Omental fat pad (tissue), 3 donors: ENCODE measurements at regions not wholly inside any gene's neighbourhood (a gene's known extent, or its start where the extent isn't known, plus 50 kb on each side); places are given as distances from the start of the nearest gene placed in this dataset.

ENCODE experiments used
- ATAC-seq: fragments of 150-250 bp; one replicate; pipeline ENCODE4 v1.9.1; 2016; ENCODE audit warnings: mild to moderate bottlenecking, moderate library complexity; ENCODE audit not compliant: low FRiP score
- DNase-seq: peaks from one replicate; pipeline ENCODE4 v3.0.0-alpha.2; 2019; ENCODE audit warnings: low spot score
- TF ChIP-seq, protein P1 (sequence below), 3 donors: fragments of 450-650 bp; IDR thresholded peaks; one replicate each; pipeline ENCODE4 v1.5.1; 2016 to 2017; ENCODE audit warnings: antibody characterized with exemption in 3 of 3, mild to moderate bottlenecking in 3 of 3, moderate library complexity in 2 of 3

DNA sequence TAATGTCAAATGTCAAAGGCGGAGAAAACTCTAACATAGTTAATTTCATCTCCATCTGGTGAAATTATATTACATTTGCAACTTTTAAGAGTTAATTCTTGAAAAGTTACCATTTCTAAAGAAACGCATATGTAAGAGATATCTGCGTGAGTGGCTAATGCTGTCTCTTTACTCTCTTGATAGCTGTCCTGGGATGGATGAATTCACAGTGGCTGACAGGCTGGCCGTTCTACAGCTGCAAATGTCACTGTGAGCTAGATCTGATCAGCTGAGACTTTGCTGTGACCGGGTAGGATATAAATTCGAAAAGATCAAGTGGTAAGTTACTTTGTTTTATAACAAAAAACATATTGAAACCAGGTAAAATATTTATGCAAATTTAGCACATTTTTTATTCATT is 557.1 kb upstream of the DDX18 start:
- DNase-seq (no peak), ATAC-seq (no peak)

DNA sequence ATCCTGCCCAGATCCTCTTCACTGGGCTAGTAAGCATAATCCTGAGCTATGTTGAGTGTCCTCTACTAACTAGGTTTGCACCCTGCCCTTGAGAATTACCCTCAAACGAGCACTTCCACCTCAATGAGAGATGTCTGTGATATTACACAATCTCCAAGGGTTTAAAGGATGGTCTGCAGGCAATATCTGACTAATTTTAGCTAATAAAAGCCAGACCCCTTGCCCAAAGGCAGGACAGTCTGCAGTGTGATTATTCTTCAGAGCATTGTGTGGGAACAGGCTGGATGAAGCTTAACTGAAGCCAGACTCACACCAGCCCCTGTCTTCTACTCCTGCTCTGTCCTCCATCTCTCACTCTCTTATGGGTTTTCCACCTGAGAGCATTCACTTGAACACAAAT is 544.9 kb upstream of the DDX18 start:
- TF ChIP-seq, protein P1, sequence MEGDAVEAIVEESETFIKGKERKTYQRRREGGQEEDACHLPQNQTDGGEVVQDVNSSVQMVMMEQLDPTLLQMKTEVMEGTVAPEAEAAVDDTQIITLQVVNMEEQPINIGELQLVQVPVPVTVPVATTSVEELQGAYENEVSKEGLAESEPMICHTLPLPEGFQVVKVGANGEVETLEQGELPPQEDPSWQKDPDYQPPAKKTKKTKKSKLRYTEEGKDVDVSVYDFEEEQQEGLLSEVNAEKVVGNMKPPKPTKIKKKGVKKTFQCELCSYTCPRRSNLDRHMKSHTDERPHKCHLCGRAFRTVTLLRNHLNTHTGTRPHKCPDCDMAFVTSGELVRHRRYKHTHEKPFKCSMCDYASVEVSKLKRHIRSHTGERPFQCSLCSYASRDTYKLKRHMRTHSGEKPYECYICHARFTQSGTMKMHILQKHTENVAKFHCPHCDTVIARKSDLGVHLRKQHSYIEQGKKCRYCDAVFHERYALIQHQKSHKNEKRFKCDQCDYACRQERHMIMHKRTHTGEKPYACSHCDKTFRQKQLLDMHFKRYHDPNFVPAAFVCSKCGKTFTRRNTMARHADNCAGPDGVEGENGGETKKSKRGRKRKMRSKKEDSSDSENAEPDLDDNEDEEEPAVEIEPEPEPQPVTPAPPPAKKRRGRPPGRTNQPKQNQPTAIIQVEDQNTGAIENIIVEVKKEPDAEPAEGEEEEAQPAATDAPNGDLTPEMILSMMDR (IDR thresholded peaks at IDR 0.05): no peak
- ATAC-seq (no peak), DNase-seq (no peak)

More for the DNA sequence above, 557.1 kb upstream of the DDX18 start:
- TF ChIP-seq, protein P1 (IDR thresholded peaks at IDR 0.05): no peak

DNA sequence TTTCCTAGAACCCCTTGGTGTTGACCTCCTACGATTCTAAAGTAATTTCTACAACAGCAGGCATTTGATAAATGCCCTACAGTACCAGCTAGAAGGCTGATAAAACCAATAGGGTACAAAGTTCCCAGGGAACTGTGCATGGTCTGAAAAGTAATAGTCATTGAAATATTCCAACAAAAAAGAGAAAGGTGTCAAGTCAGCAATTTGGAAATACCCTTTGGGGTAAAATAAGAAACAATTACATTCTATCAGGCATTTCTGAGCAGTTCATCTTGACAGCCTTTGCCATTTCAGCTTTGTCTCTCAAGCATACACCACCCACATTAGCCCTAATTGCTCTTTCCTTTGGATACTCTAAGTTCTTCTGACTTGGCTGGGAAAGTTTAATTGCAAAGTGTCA is 542.9 kb upstream of the DDX18 start:
- no peak for DNase-seq
- TF ChIP-seq, protein P1 (IDR thresholded peaks at IDR 0.05): no peak
- no peak for ATAC-seq

DNA sequence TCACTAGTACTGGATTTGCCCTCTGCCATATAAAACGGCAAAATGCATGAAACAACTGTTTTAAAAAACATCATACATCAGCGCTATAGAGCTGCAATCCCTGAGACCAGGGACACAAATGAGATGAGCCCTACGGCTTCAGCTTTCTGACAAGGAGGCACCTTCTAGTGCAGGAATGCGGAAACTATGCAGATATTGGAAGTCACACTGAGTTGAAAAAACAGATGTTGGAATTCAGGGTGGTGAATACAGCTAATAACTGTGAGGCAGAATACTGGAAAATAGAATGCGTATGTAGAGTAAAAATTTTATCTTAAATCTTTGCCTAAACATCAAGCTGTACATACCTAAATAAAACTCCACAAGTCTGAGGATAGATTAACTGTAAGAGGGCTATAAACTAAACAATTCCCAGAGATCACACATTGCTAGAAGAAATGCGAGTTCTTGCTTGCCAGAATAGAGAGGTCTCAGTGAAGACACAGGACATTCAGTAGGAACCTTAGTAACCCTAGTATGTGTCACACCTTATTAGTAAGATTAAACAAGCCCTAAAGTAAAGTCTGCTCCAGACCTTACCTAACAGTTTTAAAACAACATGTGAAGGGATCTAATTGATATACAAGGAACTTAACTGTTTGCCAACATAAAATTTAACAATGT is 541.4 kb upstream of the DDX18 start:
- ATAC-seq (no peak), DNase-seq (no peak)
- TF ChIP-seq, protein P1 (IDR thresholded peaks at IDR 0.05): no peak

DNA sequence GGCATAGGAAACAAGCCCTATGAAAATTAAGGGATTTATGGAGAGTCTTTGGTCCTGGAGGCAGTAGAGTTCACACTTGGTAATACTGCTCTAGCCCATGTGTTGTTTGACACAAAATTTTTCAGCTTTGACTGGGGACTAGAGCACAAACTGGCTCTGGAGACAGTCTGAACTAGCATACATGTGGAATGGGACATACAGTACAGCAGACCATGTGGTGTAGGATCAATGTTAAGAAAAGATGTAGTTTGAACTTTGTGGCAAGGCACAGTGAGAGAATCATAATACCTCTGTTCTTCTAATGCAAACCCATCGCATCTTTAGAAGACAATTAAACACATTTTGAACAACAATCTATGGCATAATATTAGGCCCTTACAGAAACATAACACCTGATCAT is 521.5 kb upstream of the DDX18 start:
- DNase-seq (no peak), ATAC-seq (no peak)
- TF ChIP-seq, protein P1 (IDR thresholded peaks at IDR 0.05): no peak

DNA sequence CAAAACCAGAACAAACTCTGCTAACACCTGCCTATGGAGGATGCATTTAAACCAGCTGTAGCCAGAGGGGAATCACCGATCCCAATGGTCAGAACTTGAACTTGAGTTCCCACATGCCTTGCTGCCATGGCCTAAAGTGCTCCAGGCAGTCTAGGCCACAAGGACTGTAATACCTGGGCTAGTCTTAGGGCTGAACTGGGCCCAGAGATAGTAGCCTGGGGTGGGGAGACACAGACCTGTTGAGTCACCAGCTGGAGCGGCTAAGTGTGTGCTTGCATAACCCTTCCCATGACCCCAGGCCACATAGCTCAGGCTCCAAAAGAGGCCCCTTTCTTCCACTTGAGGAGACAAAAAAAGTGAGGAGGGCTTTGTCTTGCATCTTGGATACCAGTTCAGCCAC is 515.0 kb upstream of the DDX18 start:
- TF ChIP-seq, protein P1 (IDR thresholded peaks at IDR 0.05): no peak
- DNase-seq (no peak), ATAC-seq (no peak)
